Peyer's patch (tissue), 4 donors: ENCODE measurements at regions not wholly inside any gene's neighbourhood (a gene's known extent, or its start where the extent isn't known, plus 50 kb on each side); places are given as distances from the start of the nearest gene placed in this dataset.
"Not testable (repeated sequence)": the region's sequence is repeated elsewhere in the genome, so short reads cannot be mapped to it uniquely, and the experiment has no call there.

Experiments
- POLR2A ChIP-seq, 2 donors: fragments of 450-650 bp; IDR thresholded peaks; one replicate each; pipeline ENCODE4 v1.5.1; 2017; ENCODE audit warnings: antibody characterized with exemption in 2 of 2, mild to moderate bottlenecking in 2 of 2, moderate library complexity in 2 of 2
- TF ChIP-seq, protein P1 (sequence below), 6 experiments: fragments of 450-650 bp in 4 of 6; fragments of 200-600 bp in 2 of 6; sonication (generic) in 1 of 6; IDR thresholded peaks; one replicate each; pipeline ENCODE4 v1.5.1; 2017 to 2019; ENCODE audit warnings: antibody characterized with exemption in 6 of 6, mild to moderate bottlenecking in 3 of 6, moderate library complexity in 1 of 6

DNA sequence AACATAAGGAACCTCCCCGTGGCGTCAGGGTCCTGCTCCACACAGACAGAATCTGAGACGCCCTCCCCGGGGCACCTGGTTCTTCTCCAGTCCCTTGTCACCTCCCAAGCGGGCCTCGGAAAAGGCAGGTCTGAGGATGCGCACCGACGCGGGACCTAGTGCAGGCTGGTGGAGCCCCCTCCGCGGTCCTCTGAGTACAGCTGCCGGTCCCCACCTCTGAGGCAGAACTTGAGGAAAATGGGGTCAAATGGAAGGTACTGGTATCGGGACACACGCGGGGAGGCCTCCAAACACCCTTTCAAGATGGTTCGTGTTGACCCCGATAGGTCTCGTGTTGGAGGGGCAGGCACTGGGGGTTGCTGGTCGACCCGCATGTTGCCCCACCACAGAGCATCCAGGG, 1725.3 kb downstream of the SPATA31A7 start:
- TF ChIP-seq, protein P1, sequence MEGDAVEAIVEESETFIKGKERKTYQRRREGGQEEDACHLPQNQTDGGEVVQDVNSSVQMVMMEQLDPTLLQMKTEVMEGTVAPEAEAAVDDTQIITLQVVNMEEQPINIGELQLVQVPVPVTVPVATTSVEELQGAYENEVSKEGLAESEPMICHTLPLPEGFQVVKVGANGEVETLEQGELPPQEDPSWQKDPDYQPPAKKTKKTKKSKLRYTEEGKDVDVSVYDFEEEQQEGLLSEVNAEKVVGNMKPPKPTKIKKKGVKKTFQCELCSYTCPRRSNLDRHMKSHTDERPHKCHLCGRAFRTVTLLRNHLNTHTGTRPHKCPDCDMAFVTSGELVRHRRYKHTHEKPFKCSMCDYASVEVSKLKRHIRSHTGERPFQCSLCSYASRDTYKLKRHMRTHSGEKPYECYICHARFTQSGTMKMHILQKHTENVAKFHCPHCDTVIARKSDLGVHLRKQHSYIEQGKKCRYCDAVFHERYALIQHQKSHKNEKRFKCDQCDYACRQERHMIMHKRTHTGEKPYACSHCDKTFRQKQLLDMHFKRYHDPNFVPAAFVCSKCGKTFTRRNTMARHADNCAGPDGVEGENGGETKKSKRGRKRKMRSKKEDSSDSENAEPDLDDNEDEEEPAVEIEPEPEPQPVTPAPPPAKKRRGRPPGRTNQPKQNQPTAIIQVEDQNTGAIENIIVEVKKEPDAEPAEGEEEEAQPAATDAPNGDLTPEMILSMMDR (IDR thresholded peaks at IDR 0.05) = not testable (repeated sequence)
- TF ChIP-seq POLR2A (IDR thresholded peaks at IDR 0.05) = not testable (repeated sequence)
